Ureter (tissue), 1 donor: ENCODE measurements at regions not wholly inside any gene's neighbourhood (a gene's known extent, or its start where the extent isn't known, plus 50 kb on each side); places are given as distances from the start of the nearest gene placed in this dataset.

Experiments
- DNase-seq: peaks from one replicate; pipeline ENCODE4 v3.0.0-alpha.2; 2020; ENCODE audit warnings: low spot score
- donor health status: DM: yes; HTN: yes; CAD: no.

GRCh38 chr12:69095765-69096477 is 143.4 kb upstream of the CPSF6 start:
- DNase-seq: no peak

- DNase-seq: no peak
Measured at GRCh38 chr12:69096669-69097335, 142.6 kb upstream of the CPSF6 start.

GRCh38 chr12:69097619-69098368 is 141.6 kb upstream of the CPSF6 start:
- DNase-seq: no peak

DNA sequence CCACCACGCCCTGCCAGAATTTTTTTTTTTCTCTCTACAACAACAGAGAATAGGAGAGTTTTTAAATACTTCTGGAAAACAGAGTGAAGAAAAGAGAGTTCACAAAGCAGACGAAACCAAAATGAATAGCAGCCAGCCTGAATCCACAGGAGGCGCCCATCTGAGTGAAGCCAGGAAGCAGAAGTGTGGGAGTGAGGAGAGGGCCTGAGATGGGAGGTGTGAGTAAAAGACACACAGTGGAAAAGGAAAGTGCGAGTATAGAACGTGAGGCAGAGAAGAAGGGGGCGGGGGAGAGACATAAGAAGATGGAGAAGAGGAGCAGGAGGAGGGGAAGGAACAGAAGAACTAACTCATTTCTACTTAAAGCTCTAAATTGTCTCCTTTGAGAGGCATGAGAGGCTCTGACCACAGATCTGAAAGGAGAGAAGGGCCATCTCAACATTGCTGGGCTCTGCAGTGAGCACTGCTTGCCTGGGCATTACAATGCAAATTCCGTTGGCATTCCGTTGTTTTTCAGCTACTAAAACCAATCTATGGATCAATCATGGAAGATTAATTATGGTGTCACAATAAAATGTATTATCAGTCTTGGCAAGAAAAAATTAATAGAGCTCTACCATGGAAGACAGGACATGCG is 140.1 kb upstream of the CPSF6 start:
- DNase-seq: no peak

GRCh38 chr12:69101505-69101904 is 137.9 kb upstream of the CPSF6 start:
- no peak for DNase-seq

- no peak for DNase-seq
Measured at GRCh38 chr12:69102856-69103255, 136.5 kb upstream of the CPSF6 start.

DNA sequence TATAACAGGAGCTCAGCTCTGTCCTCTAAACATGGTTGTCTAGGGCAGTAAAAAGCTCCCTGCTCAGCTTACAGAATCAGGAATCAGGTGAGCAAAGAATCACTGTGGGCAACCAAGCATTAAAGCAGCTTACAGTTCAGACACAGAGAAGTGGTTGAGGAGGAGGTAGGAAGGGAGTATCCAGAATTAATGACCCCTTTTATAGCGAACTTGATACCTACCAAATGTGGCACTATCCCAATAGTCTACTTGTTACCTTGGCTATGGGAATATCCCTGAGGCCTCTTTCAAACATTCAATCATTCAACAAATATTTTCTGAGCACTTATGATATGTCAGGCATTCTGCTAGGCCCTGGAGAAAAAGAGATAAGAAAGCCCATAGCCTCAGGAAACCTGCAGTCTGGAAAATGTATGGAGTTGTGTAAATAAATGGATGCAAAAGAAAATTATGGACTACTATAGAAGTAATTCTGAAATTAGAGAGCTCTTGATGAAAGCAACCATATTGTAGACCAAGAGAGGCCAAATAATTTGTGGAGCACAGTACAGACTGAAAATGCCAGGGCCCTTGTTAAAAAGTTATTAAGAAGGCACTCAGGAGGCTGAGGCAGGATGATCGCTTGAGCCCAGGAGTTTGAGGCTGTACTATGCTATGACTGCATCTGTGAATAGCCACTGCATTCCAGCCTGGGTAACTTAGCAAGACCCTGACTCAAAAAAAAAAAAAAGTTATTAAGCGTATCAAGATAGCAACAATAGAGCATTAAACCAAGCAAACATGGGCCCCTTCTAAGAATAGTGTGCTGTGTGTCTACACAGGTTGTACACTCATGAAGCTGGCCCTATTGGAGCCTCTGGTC is 134.0 kb upstream of the CPSF6 start:
- no peak for DNase-seq

DNA sequence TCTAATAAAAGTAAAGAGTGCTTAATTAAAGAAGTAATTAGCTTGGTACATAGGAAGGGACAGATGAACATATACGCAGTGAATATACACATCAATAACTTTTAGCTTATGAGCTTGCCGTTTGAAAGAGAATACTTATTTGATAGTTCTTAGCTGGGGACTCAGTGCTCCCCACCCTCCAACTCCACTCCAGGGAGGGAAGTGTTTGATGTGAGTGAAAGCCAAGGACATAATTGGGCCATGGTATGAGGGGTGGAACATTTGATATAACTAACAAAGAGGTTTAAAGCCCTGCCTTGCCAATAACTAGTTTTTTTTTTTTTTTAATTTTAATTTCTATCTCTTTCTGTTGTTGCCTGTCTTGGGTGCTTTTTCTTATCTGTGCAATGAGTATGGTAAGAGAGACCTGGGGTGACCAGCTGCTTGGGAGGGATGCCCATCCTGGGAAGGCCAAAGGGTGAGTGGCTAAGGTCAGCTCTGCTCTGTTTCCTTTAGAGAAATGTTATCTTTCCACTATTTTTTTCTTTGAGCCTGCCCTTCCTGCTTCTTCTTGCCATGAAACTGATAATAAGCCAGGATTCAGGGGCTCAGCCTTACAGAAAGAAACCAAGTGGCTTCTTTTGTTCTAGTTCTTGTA is 132.8 kb upstream of the CPSF6 start:
- no peak for DNase-seq

DNA sequence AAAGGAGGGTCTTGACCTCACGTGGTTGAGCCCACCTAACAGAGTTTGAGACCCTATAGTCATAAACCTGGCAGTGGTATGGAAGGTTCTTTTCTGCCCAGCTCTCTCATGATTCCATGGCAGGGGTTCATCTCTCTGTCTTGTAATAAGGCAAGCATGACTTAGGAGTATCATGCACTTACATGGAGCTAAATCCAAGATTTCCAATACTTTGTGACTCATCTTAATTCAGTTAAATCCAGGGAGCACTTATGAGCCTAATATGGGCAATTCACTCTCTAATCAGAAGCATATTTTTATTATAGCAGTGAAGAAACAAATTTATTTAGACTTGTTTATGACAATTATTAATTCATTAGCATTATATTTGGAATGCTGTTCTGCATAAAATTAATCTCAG is 131.8 kb upstream of the CPSF6 start:
- no peak for DNase-seq

- DNase-seq: no peak
Measured at GRCh38 chr12:69108037-69108436, 131.3 kb upstream of the CPSF6 start.

DNA sequence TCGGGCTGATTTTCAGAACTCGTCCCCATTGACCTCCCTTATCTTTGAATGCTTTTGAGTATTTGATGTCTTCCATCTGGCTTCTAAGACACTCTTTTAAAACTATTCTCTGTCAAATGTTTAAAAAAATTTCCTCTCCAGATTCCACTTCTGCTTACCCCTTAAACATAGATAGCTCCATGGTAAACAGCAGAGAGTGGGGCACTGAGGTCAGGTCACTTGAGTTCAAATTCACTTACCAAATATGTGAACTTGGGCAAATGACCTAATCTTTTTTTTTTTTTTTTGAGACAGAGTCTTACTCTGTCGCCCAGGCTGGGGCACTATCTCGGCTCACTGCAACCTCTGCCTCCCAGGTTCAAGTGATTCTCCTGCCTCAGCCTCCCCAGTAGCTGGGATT is 126.8 kb upstream of the CPSF6 start:
- no peak for DNase-seq

DNA sequence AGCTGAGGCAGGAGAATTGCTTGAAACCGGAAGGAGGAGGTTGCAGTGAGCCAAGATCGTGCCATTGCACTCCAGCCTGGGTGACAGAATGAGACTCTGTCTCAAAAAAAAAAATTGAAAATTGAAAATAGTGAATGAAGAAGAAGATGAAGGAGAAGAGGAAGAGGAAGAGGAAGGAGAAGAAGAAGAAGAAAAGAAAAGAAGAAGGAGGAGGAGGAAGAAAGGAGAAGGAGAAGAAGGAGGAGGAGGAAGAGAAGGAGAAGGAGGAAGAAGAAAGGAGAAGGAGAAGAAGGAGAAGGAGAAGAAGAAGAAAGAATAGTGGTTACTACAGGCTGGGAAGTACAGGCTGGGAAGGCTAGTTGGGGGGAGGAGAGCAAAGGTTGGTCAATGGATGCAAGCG is 124.3 kb upstream of the CPSF6 start:
- DNase-seq: no peak

- no peak for DNase-seq
Measured at GRCh38 chr12:69115951-69116350, 123.4 kb upstream of the CPSF6 start.

DNA sequence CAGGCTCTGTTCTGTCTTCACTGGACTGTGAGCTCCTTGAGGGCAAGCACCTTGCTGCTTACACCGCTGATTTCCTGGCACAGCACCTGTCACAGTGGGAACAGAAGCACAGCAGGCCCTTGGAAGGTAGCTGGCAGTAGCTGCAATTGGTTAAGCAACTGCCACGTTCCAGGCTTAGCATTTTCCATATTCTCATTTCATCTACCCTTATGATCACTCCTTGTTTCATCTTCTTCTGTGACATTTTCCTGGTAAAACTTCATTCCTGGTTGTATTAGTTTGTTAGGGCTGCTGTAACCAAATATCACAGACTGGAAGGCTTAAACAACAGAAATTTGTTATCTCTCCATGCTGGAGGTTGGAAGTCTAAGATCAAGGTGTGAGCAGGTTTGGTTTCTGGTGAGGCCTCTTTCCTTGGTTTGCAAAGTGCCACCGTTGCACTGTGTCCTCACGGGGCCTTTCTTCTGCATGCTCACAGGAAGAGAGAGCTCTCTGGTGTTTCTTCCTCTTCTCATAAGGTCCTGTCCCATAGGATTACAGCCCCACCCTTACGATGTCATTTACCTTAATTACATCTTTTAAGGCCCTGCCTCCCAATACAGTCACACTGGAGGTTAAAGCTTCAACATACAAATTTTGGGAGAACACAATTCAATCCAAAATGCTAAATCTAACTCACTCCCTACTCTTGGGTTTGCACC is 121.7 kb upstream of the CPSF6 start:
- no peak for DNase-seq

DNA sequence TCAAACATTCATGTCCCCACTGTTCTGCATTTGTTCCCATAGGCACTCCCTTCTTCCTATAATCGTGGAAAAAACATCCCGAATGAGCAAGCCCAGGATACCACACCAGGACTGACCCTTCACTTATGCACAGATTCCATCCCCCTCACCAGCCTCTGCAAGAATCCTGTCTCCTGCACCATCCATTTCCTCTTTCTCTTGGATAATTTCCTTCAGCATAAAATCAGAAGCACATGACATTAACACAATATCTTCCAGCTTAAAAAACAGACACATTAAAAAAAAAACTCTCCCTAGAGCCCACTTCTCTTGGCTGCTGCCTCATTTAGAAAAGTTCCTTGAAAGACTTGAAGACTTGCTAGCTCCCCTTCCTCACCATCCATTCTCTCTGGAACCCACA is 120.9 kb upstream of the CPSF6 start:
- no peak for DNase-seq

GRCh38 chr12:69119770-69120169 is 119.6 kb upstream of the CPSF6 start:
- DNase-seq: no peak

DNA sequence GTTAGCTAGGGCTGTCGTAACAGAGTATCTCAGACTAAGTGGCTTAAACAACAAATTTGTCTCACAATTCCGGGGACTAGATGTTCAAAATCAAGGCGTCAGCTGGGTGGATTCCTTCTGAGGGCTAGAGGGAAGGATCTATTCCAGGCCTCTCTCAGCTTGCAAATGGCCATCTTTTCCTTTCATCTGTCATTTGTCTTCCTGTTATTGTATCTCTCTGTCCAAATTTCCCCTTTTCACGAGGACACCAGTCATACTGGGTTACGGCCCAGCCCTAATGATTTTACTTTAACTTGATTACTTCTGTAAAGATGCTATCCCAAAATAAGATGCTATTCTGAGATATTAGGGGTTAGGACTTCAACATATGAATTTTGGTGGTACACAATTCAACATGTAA is 119.0 kb upstream of the CPSF6 start:
- DNase-seq: no peak

GRCh38 chr12:69123311-69123710 is 116.1 kb upstream of the CPSF6 start:
- DNase-seq: no peak

DNA sequence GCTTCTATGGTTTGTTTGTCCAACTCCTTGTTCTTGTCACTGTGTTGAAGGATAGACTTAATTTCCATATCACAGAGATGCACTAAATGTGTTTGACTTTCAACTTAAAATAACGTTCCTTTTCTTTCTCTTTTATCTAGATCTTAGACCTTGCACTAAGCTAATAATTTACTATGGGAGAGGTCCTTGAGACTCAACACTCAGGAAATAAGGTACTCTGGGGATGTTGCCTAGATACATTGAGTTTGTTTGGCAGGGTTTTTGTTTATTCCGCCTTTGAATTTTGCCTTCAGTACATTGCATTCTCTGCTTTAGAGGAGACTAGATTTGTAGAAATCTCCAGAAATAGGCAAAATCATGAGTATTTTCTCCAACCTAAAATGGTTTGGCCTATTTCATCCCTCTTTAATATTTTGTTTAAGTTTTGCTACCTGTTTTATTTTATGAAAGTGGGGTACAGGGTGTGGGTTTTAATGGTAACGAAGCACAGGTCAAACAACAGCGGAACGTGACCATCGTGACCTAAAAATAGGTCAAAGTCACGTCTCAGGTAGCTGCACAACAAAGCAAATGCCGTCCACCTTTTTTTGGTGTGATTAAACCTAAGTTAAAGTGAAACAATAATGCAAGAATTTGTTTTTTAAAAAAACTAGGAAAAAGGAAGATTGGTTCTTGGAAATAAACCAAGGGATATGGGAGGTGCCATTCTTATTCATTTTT is 115.3 kb upstream of the CPSF6 start:
- DNase-seq: no peak

DNA sequence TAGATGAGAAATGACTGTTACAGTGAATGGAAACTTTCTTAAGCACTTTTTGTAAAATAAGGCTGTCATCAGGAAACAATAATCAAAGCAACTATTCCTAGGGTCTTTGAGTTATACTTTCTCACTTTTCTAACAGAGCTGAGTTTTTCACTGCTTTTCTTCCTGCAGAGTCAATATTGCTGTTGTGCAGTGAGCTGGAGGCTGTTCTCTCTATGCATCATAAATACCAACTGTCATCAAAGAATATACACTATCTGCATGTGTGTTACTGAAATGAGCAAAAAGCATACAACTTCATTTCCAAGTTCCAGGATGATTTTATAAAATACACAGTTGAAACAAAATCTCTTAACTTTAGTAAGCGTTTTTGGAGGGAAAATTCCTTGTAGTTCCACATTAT is 110.4 kb upstream of the CPSF6 start:
- DNase-seq: no peak
